Stimulated activated naive CD8-positive, alpha-beta T cell treated with anti-CD3 and anti-CD28 coated beads, Interleukin-15, amount 100 ng/mL, for 72 hours (primary cell): ENCODE measurements at regions not wholly inside any gene's neighbourhood (a gene's known extent, or its start where the extent isn't known, plus 50 kb on each side); places are given as distances from the start of the nearest gene placed in this dataset.
"Not testable (repeated sequence)": the region's sequence is repeated elsewhere in the genome, so short reads cannot be mapped to it uniquely, and the experiment has no call there.

ENCODE experiments used
- ATAC-seq: fragments of 150-1000 bp; cut with Tn5 transposase; 2 replicates; pipeline ENCODE4 v1.10.0; 2021; ENCODE audit warnings: mild to moderate bottlenecking, moderate library complexity
- DNase-seq, 2 donors: peaks; one replicate each; pipeline ENCODE4 v3.0.0; 2021 to 2022
- H3K27ac Mint-ChIP-seq, 2 donors: one replicate each; pipeline ENCODE4 v1.8.0; 2022; ENCODE audit warnings: mild to moderate bottlenecking in 2 of 2, mixed read lengths in 2 of 2, moderate library complexity in 2 of 2
- H3K27me3 Mint-ChIP-seq: one replicate; pipeline ENCODE4 v1.8.0; 2022; ENCODE audit warnings: mixed read lengths
- H3K4me1 Mint-ChIP-seq: one replicate; pipeline ENCODE4 v1.8.0; 2022; ENCODE audit warnings: mild to moderate bottlenecking, mixed read lengths
- H3K4me3 Mint-ChIP-seq, 2 donors: one replicate each; pipeline ENCODE4 v1.8.0; 2022; ENCODE audit warnings: mild to moderate bottlenecking in 2 of 2, mixed read lengths in 2 of 2, moderate library complexity in 1 of 2
- H3K9me3 Mint-ChIP-seq, 2 donors: one replicate each; pipeline ENCODE4 v1.8.0; 2022; ENCODE audit warnings: mixed read lengths in 2 of 2

GRCh38 chr5:1658665-1659064 is 134.9 kb upstream of the LPCAT1 start:
- ATAC-seq (no peak), DNase-seq (no peak)
- H3K4me3 Mint-ChIP-seq = no peak overlapping the region
- peak overlapping the region in 1 of 2 donors; percentile 3 for H3K27ac Mint-ChIP-seq
- peaks cover 82% of the 10 kb centered on the region for H3K27me3 Mint-ChIP-seq
- H3K4me1 Mint-ChIP-seq = peaks cover 8% of the 10 kb centered on the region
- H3K9me3 Mint-ChIP-seq = no peaks in the 10 kb centered on the region

GRCh38 chr5:1657161-1657741 is 133.5 kb upstream of the LPCAT1 start:
- H3K27me3 Mint-ChIP-seq = peaks cover 80% of the 10 kb centered on the region
- ATAC-seq = no peak

GRCh38 chr5:1656271-1656975 is 132.7 kb upstream of the LPCAT1 start:
- ATAC-seq = no peak
- Mint-ChIP-seq H3K9me3 (no peaks in the 10 kb centered on the region), H3K4me3 (no peak overlapping the region), H3K4me1 (peaks cover 26% of the 10 kb centered on the region), H3K27me3 (peaks cover 85% of the 10 kb centered on the region), H3K27ac (no peak overlapping the region)
- no peak for DNase-seq

More at GRCh38 chr5:1657161-1657741, 133.5 kb upstream of the LPCAT1 start:
- no peaks in the 10 kb centered on the region for H3K9me3 Mint-ChIP-seq
- no peak overlapping the region for H3K27ac Mint-ChIP-seq
- peaks cover 22% of the 10 kb centered on the region for H3K4me1 Mint-ChIP-seq
- DNase-seq = no peak
- no peak overlapping the region for H3K4me3 Mint-ChIP-seq

GRCh38 chr5:1655496-1656270 is 131.9 kb upstream of the LPCAT1 start:
- Mint-ChIP-seq H3K4me1 (peaks cover 26% of the 10 kb centered on the region), H3K4me3 (no peak overlapping the region), H3K9me3 (no peaks in the 10 kb centered on the region), H3K27me3 (peaks cover 89% of the 10 kb centered on the region), H3K27ac (no peak overlapping the region)
- DNase-seq (no peak), ATAC-seq (no peak)

GRCh38 chr5:1654786-1655495 is 131.2 kb upstream of the LPCAT1 start:
- Mint-ChIP-seq H3K9me3 (no peaks in the 10 kb centered on the region), H3K27ac (no peak overlapping the region), H3K4me3 (no peak overlapping the region), H3K4me1 (peaks cover 26% of the 10 kb centered on the region), H3K27me3 (peaks cover 89% of the 10 kb centered on the region)
- ATAC-seq = no peak
- no peak for DNase-seq

GRCh38 chr5:1653698-1654651 is 130.2 kb upstream of the LPCAT1 start:
- peak overlapping the region; percentile 57 to 74 for H3K4me3 Mint-ChIP-seq
- not testable (repeated sequence) for H3K9me3 Mint-ChIP-seq, H3K27ac Mint-ChIP-seq
- peak; percentile 72 to 81 for DNase-seq
- peaks cover 26% of the 10 kb centered on the region for H3K4me1 Mint-ChIP-seq
- peak; percentile 88 for ATAC-seq
- H3K27me3 Mint-ChIP-seq = peaks cover 89% of the 10 kb centered on the region

- DNase-seq = no peak
Measured at GRCh38 chr5:1652873-1653697, 129.3 kb upstream of the LPCAT1 start.

GRCh38 chr5:1651971-1652872 is 128.5 kb upstream of the LPCAT1 start:
- Mint-ChIP-seq H3K4me1 (peaks cover 26% of the 10 kb centered on the region), H3K4me3 (peak overlapping the region in 1 of 2 donors; percentile 74), H3K27ac (no peak overlapping the region), H3K27me3 (peaks cover 87% of the 10 kb centered on the region), H3K9me3 (no peaks in the 10 kb centered on the region)
- ATAC-seq (no peak), DNase-seq (no peak)

More at GRCh38 chr5:1652873-1653697, 129.3 kb upstream of the LPCAT1 start:
- Mint-ChIP-seq H3K4me3 (peak overlapping the region; percentile 57 to 74), H3K27ac (no peak overlapping the region), H3K9me3 (no peaks in the 10 kb centered on the region), H3K27me3 (peaks cover 85% of the 10 kb centered on the region), H3K4me1 (peaks cover 26% of the 10 kb centered on the region)
- peak; percentile 61 for ATAC-seq

GRCh38 chr5:1651250-1651649 is 127.5 kb upstream of the LPCAT1 start:
- ATAC-seq = no peak
- DNase-seq = no peak
- no peak overlapping the region for H3K4me3 Mint-ChIP-seq
- H3K4me1 Mint-ChIP-seq = peaks cover 26% of the 10 kb centered on the region
- no peak overlapping the region for H3K27ac Mint-ChIP-seq
- H3K27me3 Mint-ChIP-seq = peaks cover 85% of the 10 kb centered on the region
- no peaks in the 10 kb centered on the region for H3K9me3 Mint-ChIP-seq

GRCh38 chr5:1649554-1649953 is 125.8 kb upstream of the LPCAT1 start:
- H3K4me3 Mint-ChIP-seq = no peak overlapping the region
- peaks cover 32% of the 10 kb centered on the region for H3K4me1 Mint-ChIP-seq
- DNase-seq (no peak), ATAC-seq (no peak)
- H3K27me3 Mint-ChIP-seq = peaks cover 86% of the 10 kb centered on the region
- no peak overlapping the region for H3K27ac Mint-ChIP-seq
- no peaks in the 10 kb centered on the region for H3K9me3 Mint-ChIP-seq

GRCh38 chr5:1648806-1649205 is 125.0 kb upstream of the LPCAT1 start:
- peaks cover 26% of the 10 kb centered on the region for H3K4me1 Mint-ChIP-seq
- H3K27me3 Mint-ChIP-seq = peaks cover 84% of the 10 kb centered on the region
- H3K9me3 Mint-ChIP-seq = no peaks in the 10 kb centered on the region
- no peak for DNase-seq
- H3K27ac Mint-ChIP-seq = no peak overlapping the region
- no peak overlapping the region for H3K4me3 Mint-ChIP-seq
- ATAC-seq = no peak

GRCh38 chr5:1647580-1647979 is 123.8 kb upstream of the LPCAT1 start:
- Mint-ChIP-seq H3K9me3 (no peaks in the 10 kb centered on the region), H3K4me1 (peaks cover 15% of the 10 kb centered on the region), H3K27me3 (peaks cover 87% of the 10 kb centered on the region), H3K27ac (no peak overlapping the region), H3K4me3 (no peak overlapping the region)
- ATAC-seq (no peak), DNase-seq (no peak)
